Activated T-cell treated with anti-CD3 and anti-CD28 coated beads, Interleukin-2, amount 50 U/mL, for 72 hours (primary cell): ENCODE measurements at regions not wholly inside any gene's neighbourhood (a gene's known extent, or its start where the extent isn't known, plus 50 kb on each side); places are given as distances from the start of the nearest gene placed in this dataset.
"Not testable (repeated sequence)": the region's sequence is repeated elsewhere in the genome, so short reads cannot be mapped to it uniquely, and the experiment has no call there.

Source experiments
- ATAC-seq, 2 donors: fragments of 150-1000 bp; cut with Tn5 transposase; replicated peaks in 1 of 2; 2 replicates each; pipeline ENCODE4 v1.10.0; 2021; ENCODE audit warnings: moderate library complexity in 2 of 2, mild to moderate bottlenecking in 1 of 2
- DNase-seq, 2 donors: peaks; one replicate each; pipeline ENCODE4 v3.0.0; 2021 to 2022; ENCODE audit warnings: mixed read lengths in 1 of 2
- H3K27ac Mint-ChIP-seq: one replicate; pipeline ENCODE4 v1.8.0; 2022; ENCODE audit warnings: mild to moderate bottlenecking, moderate library complexity, mixed read lengths
- H3K27me3 Mint-ChIP-seq: one replicate; pipeline ENCODE4 v1.8.0; 2022; ENCODE audit warnings: low read depth, mixed read lengths
- H3K36me3 Mint-ChIP-seq, 2 donors: one replicate each; pipeline ENCODE4 v1.8.0; 2022; ENCODE audit warnings: mixed read lengths in 2 of 2, mild to moderate bottlenecking in 1 of 2; ENCODE audit not compliant: insufficient read depth in 2 of 2
- H3K4me1 Mint-ChIP-seq: one replicate; pipeline ENCODE4 v1.8.0; 2022; ENCODE audit warnings: low read depth, mixed read lengths
- H3K4me3 Mint-ChIP-seq, 2 donors: one replicate each; pipeline ENCODE4 v1.8.0; 2022; ENCODE audit warnings: mild to moderate bottlenecking in 2 of 2, mixed read lengths in 2 of 2, moderate library complexity in 2 of 2
- H3K9me3 Mint-ChIP-seq, 2 donors: one replicate each; pipeline ENCODE4 v1.8.0; 2022; ENCODE audit warnings: mixed read lengths in 2 of 2

DNA sequence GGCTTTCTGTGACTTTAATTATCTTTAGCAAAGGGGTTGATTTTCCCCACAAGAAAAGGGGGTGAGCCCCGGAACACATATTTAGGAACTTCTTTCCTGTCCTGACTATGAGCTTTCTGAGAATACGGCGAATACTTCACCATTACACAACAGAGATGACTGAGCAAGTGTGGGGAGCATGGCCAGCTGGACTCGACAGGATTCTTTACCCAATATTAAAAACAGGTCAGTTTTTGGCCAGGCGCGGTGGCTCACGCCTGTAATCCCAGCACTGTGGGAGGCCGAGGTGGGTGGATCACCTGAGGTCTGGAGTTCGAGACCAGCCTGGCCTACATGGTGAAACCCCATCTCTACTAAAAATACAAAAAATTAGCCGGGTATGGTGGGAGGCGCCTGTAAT, 153.7 kb downstream of the TFAP2C start:
- H3K36me3 Mint-ChIP-seq, ATAC-seq, H3K4me1 Mint-ChIP-seq, H3K4me3 Mint-ChIP-seq, H3K27me3 Mint-ChIP-seq, H3K9me3 Mint-ChIP-seq, DNase-seq, H3K27ac Mint-ChIP-seq: not testable (repeated sequence)

DNA sequence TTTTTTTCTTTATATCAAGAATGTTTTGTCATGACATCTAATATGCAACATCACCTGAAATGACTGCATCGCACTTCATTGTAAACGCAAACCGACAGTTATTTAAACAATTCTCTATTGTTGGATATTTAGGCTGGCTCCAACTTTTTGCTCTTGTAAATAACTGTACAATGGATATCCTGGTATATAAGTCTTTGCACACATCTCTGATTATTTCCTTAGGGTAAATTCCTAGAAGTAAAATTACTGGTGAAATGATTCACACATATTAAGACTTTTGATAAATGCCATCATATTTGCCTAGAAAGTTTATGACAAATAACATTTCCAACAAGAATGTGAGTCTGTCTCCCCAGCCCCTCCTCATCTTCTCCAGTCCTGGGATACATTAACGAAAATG, 154.7 kb downstream of the TFAP2C start:
- ATAC-seq, result no peak
- H3K27ac Mint-ChIP-seq, result no peak overlapping the region

DNA sequence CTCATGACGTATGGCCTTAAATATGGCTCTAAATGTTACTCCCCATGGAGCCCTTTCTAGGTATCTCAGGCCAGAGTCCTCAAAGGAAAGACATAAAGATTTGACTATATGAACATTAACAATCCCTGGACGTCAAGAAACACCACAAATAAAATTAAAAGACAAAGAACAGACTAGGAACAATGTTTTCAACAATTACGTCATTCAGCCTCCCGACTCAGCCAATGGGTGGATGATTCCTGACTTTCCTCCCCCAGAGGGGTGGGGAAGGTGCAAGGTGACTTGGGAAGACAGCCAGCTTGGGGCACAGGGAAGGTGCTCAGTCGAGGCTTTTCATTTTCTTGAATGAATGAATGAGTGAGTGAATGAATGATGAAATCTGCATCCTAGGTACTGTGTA, 157.4 kb downstream of the TFAP2C start:
- no peaks in the 10 kb centered on the region for H3K9me3 Mint-ChIP-seq
- no peaks in the 10 kb centered on the region for H3K27me3 Mint-ChIP-seq
- no peaks in the 10 kb centered on the region for H3K4me1 Mint-ChIP-seq
- H3K27ac Mint-ChIP-seq, result no peak overlapping the region
- ATAC-seq (no peak), DNase-seq (no peak)
- H3K36me3 Mint-ChIP-seq, result no peaks in the 10 kb centered on the region
- H3K4me3 Mint-ChIP-seq, result no peak overlapping the region

More for the DNA sequence above, 154.7 kb downstream of the TFAP2C start:
- no peaks in the 10 kb centered on the region for H3K36me3 Mint-ChIP-seq
- no peaks in the 10 kb centered on the region for H3K27me3 Mint-ChIP-seq
- no peaks in the 10 kb centered on the region for H3K9me3 Mint-ChIP-seq
- H3K4me1 Mint-ChIP-seq, result peaks cover 3% of the 10 kb centered on the region
- H3K4me3 Mint-ChIP-seq, result no peak overlapping the region
- no peak for DNase-seq

- H3K4me3 Mint-ChIP-seq, result no peak overlapping the region
- no peak overlapping the region for H3K27ac Mint-ChIP-seq
- H3K36me3 Mint-ChIP-seq, result no peaks in the 10 kb centered on the region
- H3K27me3 Mint-ChIP-seq, result no peaks in the 10 kb centered on the region
- no peaks in the 10 kb centered on the region for H3K9me3 Mint-ChIP-seq
- ATAC-seq (no peak), DNase-seq (no peak)
- no peaks in the 10 kb centered on the region for H3K4me1 Mint-ChIP-seq
Measured at GRCh38 chr20:56788041-56788670, 159.1 kb downstream of the TFAP2C start.

- Mint-ChIP-seq H3K27me3 (no peaks in the 10 kb centered on the region), H3K27ac (no peak overlapping the region), H3K36me3 (no peaks in the 10 kb centered on the region), H3K9me3 (no peaks in the 10 kb centered on the region), H3K4me1 (no peaks in the 10 kb centered on the region), H3K4me3 (no peak overlapping the region)
- no peak for ATAC-seq
- no peak for DNase-seq
Measured at GRCh38 chr20:56788671-56789610, 159.8 kb downstream of the TFAP2C start.

DNA sequence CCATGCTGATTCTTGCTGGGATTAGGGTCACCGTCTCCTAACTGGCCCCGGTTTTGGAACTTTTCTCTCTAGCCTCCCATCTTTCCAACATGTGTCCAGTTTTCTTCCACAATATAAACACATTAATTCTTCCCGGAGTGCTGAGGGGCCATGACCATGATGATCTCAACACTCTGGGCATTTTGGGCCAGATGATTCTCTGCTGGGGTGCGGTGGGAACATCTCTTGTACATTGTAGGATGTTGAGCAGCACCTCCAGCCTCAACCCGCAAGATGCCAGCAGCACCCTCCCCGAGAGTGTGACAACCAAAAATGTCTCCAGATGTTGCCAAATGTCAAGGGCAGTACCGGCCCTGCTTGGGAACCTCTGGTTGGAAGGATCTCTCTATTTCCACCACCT, 164.8 kb downstream of the TFAP2C start:
- Mint-ChIP-seq H3K36me3 (peaks cover 2% of the 10 kb centered on the region in 2 donors), H3K27me3 (peaks cover 2% of the 10 kb centered on the region), H3K4me1 (no peaks in the 10 kb centered on the region), H3K9me3 (peaks cover 3 to 6% of the 10 kb centered on the region in 2 donors), H3K27ac (no peak overlapping the region), H3K4me3 (no peak overlapping the region)
- no peak for ATAC-seq
- no peak for DNase-seq

GRCh38 chr20:56795492-56795891, 166.4 kb downstream of the TFAP2C start:
- Mint-ChIP-seq H3K36me3 (peaks cover 2% of the 10 kb centered on the region in 2 donors), H3K9me3 (peaks cover 3 to 11% of the 10 kb centered on the region in 2 donors), H3K27me3 (peaks cover 11% of the 10 kb centered on the region), H3K27ac (no peak overlapping the region), H3K4me3 (no peak overlapping the region), H3K4me1 (peaks cover 5% of the 10 kb centered on the region)
- ATAC-seq, result no peak
- DNase-seq, result no peak

DNA sequence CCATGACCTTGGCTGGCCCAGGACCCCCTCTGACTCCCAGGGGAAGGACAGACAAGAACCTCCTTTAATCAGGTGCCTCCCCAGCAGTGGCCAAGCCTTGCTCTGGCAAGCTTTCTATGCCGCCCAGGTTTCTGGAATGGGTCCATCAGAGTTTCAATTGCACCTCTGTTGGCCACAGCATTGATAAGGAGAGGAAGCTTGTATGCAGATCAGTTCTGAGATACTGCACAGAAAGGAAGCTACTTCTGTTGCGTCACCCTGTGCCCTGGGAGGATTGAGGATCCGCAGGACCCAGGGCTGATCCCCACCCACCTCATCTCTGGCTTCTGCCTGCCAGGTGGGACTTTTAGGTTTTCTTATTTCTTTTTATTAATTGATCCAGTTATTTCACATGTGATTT, 167.2 kb downstream of the TFAP2C start:
- peaks cover 11% of the 10 kb centered on the region for H3K27me3 Mint-ChIP-seq
- ATAC-seq (no peak), DNase-seq (no peak)
- peaks cover 5% of the 10 kb centered on the region for H3K4me1 Mint-ChIP-seq
- H3K36me3 Mint-ChIP-seq, result peaks cover 2% of the 10 kb centered on the region in 2 donors
- no peak overlapping the region for H3K27ac Mint-ChIP-seq
- H3K9me3 Mint-ChIP-seq, result peaks cover 3 to 11% of the 10 kb centered on the region in 2 donors
- no peak overlapping the region for H3K4me3 Mint-ChIP-seq

DNA sequence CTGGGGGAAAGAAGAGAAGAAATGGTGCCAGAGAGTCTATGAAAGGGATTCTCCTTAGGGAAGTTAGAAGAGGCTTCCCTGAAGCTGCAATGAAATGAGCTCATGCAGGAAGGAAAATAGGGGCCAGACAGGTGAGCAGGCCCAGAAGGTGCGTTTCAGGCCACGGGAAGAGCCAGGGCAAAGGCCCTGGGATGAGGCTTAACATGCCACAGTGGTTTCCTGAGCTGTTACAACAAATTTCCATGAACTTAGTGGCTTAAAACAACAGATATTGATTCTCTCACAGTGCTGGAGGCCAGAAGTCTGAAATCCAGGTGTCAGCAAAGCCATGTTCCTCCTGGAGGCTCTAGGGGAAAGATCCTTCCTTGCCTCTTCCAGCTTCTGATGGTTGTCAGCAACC, 167.9 kb downstream of the TFAP2C start:
- DNase-seq, result no peak
- Mint-ChIP-seq H3K4me3 (no peak overlapping the region), H3K27ac (no peak overlapping the region), H3K4me1 (peaks cover 5% of the 10 kb centered on the region), H3K9me3 (peaks cover 3 to 11% of the 10 kb centered on the region in 2 donors), H3K36me3 (peaks cover 2% of the 10 kb centered on the region in 2 donors), H3K27me3 (peaks cover 11% of the 10 kb centered on the region)
- no peak for ATAC-seq

DNA sequence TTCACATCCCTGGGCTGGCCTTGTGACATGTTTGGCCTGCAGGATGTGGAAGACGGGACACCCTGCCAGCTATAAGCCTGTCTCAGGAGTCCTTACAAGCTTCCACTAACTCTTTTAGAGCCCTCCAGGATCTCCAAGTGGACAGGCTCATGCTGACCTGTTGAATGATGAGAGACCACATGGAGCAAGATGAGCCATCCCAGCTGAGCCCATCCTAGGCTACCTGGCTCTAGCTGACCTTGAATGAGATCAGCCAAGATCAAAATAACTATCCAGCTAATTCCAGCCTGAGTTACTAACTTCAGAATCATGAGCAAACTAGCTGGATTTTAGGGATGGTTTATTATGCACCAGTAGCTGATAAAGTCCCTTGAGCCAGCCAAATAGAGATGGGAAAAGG, 169.5 kb downstream of the TFAP2C start:
- H3K27ac Mint-ChIP-seq, result no peak overlapping the region
- H3K36me3 Mint-ChIP-seq, result peaks cover 2% of the 10 kb centered on the region in 2 donors
- no peak overlapping the region for H3K4me3 Mint-ChIP-seq
- H3K4me1 Mint-ChIP-seq, result peaks cover 5% of the 10 kb centered on the region
- H3K27me3 Mint-ChIP-seq, result peaks cover 11% of the 10 kb centered on the region
- peaks cover 3 to 11% of the 10 kb centered on the region in 2 donors for H3K9me3 Mint-ChIP-seq
- ATAC-seq (no peak), DNase-seq (no peak)

DNA sequence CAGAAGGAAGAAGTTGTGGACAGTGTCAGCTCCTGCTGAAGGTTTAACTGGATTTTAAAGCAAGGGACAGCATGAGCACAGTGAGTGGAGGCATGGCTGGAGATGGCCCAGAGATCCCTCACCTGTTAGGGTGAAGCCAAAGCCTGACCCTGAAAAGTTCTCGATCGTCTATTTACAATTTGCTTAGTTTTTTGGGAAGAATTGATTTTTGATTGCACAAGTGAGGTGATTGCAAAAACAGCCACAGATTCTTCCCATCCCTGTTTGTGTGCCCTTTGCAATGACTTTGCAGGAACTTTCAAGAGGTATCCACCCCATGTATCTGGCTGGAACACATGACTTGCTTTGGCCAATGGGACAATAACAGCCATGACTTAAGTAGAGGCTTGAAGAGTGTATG, 170.1 kb downstream of the TFAP2C start:
- no peak overlapping the region for H3K4me3 Mint-ChIP-seq
- H3K27ac Mint-ChIP-seq, result no peak overlapping the region
- H3K36me3 Mint-ChIP-seq, result peaks cover 2% of the 10 kb centered on the region in 2 donors
- H3K27me3 Mint-ChIP-seq, result peaks cover 11% of the 10 kb centered on the region
- no peak for DNase-seq
- ATAC-seq, result no peak
- peaks cover 5% of the 10 kb centered on the region for H3K4me1 Mint-ChIP-seq
- peaks cover 3 to 11% of the 10 kb centered on the region in 2 donors for H3K9me3 Mint-ChIP-seq

GRCh38 chr20:56800088-56800487, 171.0 kb downstream of the TFAP2C start:
- Mint-ChIP-seq H3K4me1 (peaks cover 5% of the 10 kb centered on the region), H3K27ac (no peak overlapping the region), H3K9me3 (peaks cover 3 to 11% of the 10 kb centered on the region in 2 donors), H3K36me3 (peaks cover 2% of the 10 kb centered on the region in 2 donors), H3K4me3 (no peak overlapping the region), H3K27me3 (peaks cover 11% of the 10 kb centered on the region)
- DNase-seq (no peak), ATAC-seq (no peak)

- DNase-seq, result no peak
- Mint-ChIP-seq H3K36me3 (peaks cover 2% of the 10 kb centered on the region in 2 donors), H3K27ac (no peak overlapping the region), H3K27me3 (peaks cover 17% of the 10 kb centered on the region), H3K4me1 (peaks cover 5% of the 10 kb centered on the region), H3K9me3 (peaks cover 3 to 11% of the 10 kb centered on the region in 2 donors), H3K4me3 (no peak overlapping the region)
- no peak for ATAC-seq
Measured at GRCh38 chr20:56801971-56802755, 173.1 kb downstream of the TFAP2C start.
